GM18861 (cell line): ENCODE measurements at regions not wholly inside any gene's neighbourhood (a gene's known extent, or its start where the extent isn't known, plus 50 kb on each side); places are given as distances from the start of the nearest gene placed in this dataset.

Source experiments
- ATAC-seq: cut with Tn5 transposase; IDR thresholded peaks from one replicate; pipeline ENCODE4 v1.9.1; 2021; ENCODE audit not compliant: unreplicated experiment

- no peak for ATAC-seq
These were observed 167.4 kb upstream of the LRIG3 start for GRCh38 chr12:59087691-59088090.

DNA sequence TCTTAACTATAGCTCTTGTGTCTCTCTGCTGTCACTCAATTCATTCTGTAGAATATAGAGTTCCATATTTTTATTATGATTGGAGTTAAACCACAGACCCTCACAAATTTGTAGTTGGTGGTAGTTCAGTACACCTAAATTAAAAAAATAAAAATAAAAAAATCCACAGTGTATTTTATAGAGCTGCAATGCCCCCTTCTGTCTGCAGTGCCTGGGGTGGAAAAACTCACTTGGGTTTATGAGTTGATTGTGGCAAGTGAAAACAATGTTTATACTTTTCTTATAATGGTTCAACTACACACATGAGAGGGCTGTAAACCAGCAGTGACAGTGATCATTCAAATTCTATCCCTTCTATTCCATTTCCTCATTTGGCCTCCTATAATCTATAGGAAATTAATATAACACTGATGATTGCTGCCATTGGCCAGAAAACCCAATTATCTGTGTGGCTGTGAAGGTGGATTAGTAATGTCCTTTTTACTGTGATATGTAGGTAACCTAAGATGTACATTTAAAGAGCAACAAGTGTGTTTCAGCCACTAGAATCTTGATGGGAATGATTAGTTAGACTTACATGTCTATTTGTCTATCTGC is 166.9 kb upstream of the LRIG3 start:
- no peak for ATAC-seq

GRCh38 chr12:59086126-59086525 is 165.8 kb upstream of the LRIG3 start:
- no peak for ATAC-seq

GRCh38 chr12:59085690-59086089 is 165.4 kb upstream of the LRIG3 start:
- no peak for ATAC-seq

GRCh38 chr12:59084511-59085375 is 164.4 kb upstream of the LRIG3 start:
- ATAC-seq: no peak

DNA sequence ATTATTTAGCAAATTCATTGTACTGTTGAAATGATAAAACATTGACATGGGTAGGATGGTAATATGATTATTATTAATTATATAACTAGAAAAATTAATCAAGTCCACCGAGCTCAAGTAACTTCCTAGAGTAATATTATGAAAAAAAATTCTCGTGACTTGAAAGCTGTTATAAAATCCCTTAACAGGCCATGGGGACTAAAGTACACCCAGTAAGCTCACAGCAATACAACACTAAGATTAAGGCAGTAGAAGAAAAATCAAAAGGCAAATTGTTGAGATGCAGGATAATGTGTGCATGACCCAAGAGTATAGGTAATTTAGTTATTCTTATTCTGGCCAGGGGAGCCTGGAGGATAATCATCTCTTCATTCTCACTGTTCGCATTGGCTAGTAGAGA is 162.6 kb upstream of the LRIG3 start:
- ATAC-seq: no peak

DNA sequence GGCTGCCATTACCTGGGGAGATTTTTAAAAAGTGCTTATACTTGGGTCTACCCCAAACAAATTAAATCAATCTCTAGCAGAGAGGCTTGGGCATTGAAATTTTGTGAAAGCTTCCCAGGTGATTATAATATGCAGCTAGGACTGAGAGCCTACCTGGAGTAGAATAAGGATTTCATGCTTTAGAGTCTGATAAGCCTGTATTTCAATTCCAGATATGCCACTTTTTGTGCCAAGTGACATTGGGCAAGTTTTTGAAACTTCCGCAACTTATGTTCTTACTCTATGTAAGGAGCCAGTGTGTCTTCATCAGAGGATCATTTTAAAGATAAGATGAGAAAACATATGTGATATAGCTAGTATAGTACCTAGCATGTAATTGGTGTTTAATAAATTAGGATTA is 159.8 kb upstream of the LRIG3 start:
- ATAC-seq: no peak

- no peak for ATAC-seq
These were observed 159.2 kb upstream of the LRIG3 start for GRCh38 chr12:59079472-59079871.

DNA sequence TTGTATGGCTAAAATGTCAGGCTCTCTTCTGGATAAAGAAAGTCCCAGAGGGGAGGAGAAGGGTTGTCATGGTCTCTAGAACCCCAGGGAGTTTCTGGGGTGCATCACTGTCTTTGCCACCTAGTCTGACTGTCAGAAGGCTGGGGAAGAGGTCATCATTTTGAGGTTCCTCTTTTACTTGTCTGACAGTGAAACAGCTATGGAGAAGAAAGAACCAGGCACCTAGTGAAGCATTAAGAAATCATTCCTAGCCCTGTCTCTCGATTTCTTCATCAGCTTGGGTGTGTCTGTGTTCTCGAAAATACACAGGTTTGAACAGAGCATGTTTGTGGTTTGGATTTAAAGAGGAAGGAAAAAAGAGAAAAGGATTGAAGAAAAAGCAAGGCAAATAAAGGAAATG is 158.7 kb upstream of the LRIG3 start:
- no peak for ATAC-seq

DNA sequence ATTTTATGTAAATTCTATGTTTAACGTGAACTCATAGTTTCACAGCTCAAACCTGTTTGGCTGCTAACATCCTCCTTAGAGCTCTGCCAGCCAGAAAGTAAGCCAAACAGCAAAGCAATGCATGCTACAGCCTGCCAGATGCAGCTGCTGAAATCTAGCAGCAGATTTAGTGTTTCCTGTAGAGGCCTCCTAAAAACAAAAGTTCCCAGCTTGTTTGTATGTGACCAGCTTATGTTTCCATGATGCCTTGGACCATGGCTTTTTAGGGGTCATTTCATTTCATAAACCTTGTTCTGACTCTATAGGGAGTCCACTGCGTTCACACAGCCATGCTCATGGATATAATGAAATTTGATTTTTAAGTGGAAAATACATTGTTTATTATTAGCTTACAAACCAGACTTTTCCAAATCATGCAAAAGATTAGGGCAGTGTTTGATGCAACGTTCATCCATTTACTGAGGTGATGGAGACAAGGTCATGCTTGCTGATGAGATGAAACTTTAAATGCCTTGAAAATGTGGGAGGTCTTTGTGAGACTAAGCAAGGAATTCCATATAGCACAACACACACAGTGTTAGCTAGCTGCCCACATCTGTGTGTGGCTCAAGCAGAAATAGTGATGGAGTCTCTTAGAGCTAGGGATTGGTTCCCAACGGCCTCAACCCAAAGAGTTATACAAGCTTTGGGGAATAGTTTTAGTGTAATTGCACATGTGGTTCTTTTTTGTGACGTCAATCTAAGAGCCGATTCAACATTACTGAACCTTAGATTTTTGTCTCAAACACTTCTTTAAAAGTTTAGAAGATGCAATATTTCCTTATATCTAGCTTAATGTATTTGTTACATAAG is 157.5 kb upstream of the LRIG3 start:
- no peak for ATAC-seq

GRCh38 chr12:59077153-59077552 is 156.8 kb upstream of the LRIG3 start:
- ATAC-seq: no peak

DNA sequence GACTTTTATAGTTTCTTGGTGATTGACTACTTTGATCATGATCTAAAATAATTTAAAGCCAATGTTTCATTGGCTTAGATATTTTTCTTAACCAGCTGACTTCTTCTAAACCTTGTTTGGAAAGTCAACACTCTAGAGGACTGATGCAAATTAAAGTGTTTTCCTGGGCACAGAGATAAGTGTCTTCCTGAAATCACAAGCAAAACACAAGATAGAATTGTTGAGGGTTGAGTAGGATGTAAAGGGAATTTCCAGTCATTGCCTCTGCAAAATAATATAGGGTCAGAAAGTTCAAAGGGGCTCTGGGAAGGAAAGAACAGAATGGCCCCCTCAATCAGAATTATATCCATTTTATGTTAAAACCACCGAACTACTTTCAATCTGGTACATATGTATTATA is 156.3 kb upstream of the LRIG3 start:
- ATAC-seq: no peak

- no peak for ATAC-seq
These were observed 155.7 kb upstream of the LRIG3 start for GRCh38 chr12:59075968-59076490.

- no peak for ATAC-seq
These were observed 154.8 kb upstream of the LRIG3 start for GRCh38 chr12:59075141-59075540.

DNA sequence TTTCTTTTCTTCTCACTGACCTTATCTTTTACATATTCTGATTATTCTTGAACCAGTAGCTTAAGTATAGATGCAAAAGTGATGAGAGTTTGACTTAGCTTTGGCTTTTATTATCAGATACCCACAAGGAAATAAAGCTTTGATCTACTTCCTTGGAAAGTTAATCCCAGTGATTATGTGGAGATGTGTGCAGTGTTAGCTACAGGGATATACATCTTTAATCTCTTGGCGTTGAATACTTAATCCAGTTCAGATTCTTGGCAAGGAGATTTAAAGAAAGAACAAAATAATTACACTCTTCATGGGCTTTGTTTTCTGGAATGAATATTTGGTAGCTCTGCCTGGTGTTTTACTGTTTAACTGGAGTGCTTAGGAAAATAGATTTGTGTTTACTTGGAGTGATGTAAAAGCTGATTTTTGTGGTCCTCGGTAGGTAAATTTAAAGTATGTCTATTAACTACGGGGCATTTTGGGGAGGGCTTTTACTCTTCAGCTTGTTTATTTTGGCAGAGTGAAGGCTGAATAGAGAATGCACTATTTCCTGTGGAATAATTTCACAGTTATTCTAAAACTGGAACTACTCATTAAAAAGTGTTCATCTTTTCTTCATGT is 150.1 kb upstream of the LRIG3 start:
- ATAC-seq: no peak

- ATAC-seq: no peak
These were observed 149.2 kb upstream of the LRIG3 start for GRCh38 chr12:59069516-59069915.

GRCh38 chr12:59068436-59068835 is 148.1 kb upstream of the LRIG3 start:
- ATAC-seq: no peak

DNA sequence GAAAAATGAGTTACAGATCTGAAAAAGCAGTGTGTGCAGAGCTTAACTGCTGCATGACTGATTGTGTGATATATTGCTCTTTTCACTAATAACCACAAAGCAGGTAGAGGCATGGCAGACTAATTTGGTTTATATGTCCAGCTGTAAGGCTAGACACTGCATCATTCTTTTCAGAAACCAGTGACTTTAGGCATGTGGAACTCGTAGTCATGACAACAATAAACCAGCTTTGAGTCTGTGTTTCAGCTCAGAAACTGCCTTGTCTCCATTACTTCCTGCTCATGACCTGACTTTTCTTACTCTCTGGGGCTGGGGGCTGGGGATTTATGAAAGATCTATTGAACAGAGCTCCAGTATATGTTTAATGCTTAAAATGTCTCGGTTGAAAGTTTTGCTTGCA is 146.8 kb upstream of the LRIG3 start:
- ATAC-seq: no peak

GRCh38 chr12:59066445-59066844 is 146.1 kb upstream of the LRIG3 start:
- no peak for ATAC-seq

DNA sequence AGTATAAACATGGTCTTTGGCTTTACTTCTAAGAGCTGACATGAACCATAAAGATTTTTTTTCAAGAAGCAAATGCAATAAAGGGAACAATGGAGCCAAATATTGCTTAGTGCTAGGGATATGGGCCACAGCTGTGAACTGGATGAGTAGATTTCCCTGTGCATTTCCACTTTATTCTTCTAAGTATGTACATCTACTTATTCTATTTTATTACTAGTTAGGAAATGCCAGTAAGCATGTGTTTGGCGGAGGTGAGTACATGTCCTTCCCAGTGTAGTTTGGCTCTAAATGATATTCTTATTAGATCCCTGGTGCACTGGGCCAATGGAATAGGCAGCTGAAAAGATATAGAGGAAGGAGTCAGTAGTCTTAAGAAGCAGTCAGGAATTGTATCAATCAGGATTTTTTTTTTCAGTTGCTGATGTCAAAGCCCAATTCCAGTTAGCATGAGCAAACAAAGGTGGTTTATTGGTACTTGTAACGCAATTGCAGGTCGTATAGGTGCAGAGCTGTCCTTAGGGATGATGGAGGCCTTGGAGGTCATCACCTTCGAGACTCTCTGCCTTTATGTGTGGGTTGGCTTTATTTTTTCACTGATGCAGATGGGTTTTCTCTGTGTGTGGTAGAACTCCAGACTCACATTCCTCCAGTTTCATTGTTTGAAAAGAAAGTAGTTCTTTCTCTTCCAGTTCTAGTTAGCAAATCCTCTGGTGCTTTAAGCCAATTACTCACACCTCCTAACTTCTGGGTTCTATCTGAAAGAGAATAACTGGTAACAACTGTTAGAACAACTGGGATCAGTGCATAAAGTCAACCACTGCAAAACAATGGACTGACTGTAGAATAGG is 139.0 kb upstream of the LRIG3 start:
- no peak for ATAC-seq
